HCT116 (cell line): ENCODE measurements at regions not wholly inside any gene's neighbourhood (a gene's known extent, or its start where the extent isn't known, plus 50 kb on each side); places are given as distances from the start of the nearest gene placed in this dataset.

Experiments
- ATAC-seq: fragments of 200-7000 bp; cut with Tn5 transposase; 2 replicates; pipeline ENCODE4 v1.9.1; 2020; ENCODE audit warnings: mild to moderate bottlenecking, moderate library complexity
- BruUV-seq: library from RNA; stranded (reverse); fragments of 400-500 nt; replicated peaks from 2 replicates; lab custom pipeline; 2021; lab: Mats Ljungman, UMichigan
- CTCF ChIA-PET: fragments of 300-600 bp; sonication (Branson Sonifier 250); formaldehyde crosslinking; loops from one replicate; lab custom pipeline; 2021; ENCODE audit warnings: antibody characterized with exemption; lab: Charles Lee
- POLR2A ChIA-PET: fragments of 300-600, 350-600 bp; sonication (Branson Sonifier 250); formaldehyde crosslinking; loops from one replicate; lab custom pipeline; 2021; ENCODE audit warnings: antibody characterized with exemption; lab: Charles Lee
- RAD21 ChIA-PET, 2 experiments: fragments of 300-600 bp; sonication (Branson Sonifier 250); formaldehyde crosslinking; loops; one replicate each; lab custom pipeline; 2023; ENCODE audit warnings: low total read pairs in 2 of 2; ENCODE audit not compliant: uncharacterized antibody in 2 of 2, unreplicated experiment in 2 of 2, low non-redundant PET in 1 of 2; lab: Charles Lee
- DNase-seq: peaks from one replicate; pipeline ENCODE4 v3.0.0-alpha.2; 2010; ENCODE audit warnings: low read depth, low spot score
- H2AFZ ChIP-seq: fragments of 200-600 bp; shearing (Covaris generic), sonication (generic); 2 replicates; pipeline ENCODE4 v1.6.1; 2017; ENCODE audit warnings: low read depth, mixed run types, mixed read lengths, antibody characterized with exemption, low read length; ENCODE audit not compliant: poor library complexity, severe bottlenecking
- H3K27ac ChIP-seq: 2 replicates; pipeline ENCODE4 v1.5.1; 2012; ENCODE audit warnings: low read depth, low read length
- H3K27me3 ChIP-seq: fragments of 200-600 bp; sonication (generic); 2 replicates; pipeline ENCODE4 v1.6.1; 2016; ENCODE audit warnings: mixed run types, low read length, mixed read lengths; ENCODE audit not compliant: insufficient read depth
- H3K36me3 ChIP-seq, 2 experiments: fragments of 200-500 bp in 1 of 2; fragments of 200-600 bp in 1 of 2; sonication (Bioruptor generic) in 1 of 2; sonication (generic) in 1 of 2; 2 replicates each; pipeline versions ENCODE4 v1.5.1 to v1.6.1; 2014 to 2016; ENCODE audit warnings: low read length in 2 of 2, inconsistent platforms in 1 of 2, mixed read lengths in 1 of 2, mixed run types in 1 of 2; ENCODE audit not compliant: insufficient read depth in 2 of 2, control insufficient read depth in 1 of 2
- H3K4me1 ChIP-seq, 2 experiments: fragments of 200-600 bp in 1 of 2; sonication (generic) in 1 of 2; 2 replicates each; pipeline versions ENCODE4 v1.5.1 to v1.6.1; 2012 to 2017; ENCODE audit warnings: low read length in 2 of 2, inconsistent platforms in 1 of 2, mild to moderate bottlenecking in 1 of 2, mixed read lengths in 1 of 2, mixed run types in 1 of 2, moderate library complexity in 1 of 2; ENCODE audit not compliant: insufficient read depth in 2 of 2, control insufficient read depth in 1 of 2
- H3K4me2 ChIP-seq: fragments of 200-600 bp; sonication (generic); 2 replicates; pipeline ENCODE4 v1.6.1; 2017; ENCODE audit warnings: mixed run types, low read length, mixed read lengths
- H3K4me3 ChIP-seq, 2 experiments: fragments of 200-600 bp in 1 of 2; sonication (generic) in 1 of 2; replicated peaks in 1 of 2; 2 replicates each; pipeline ENCODE4 v1.5.1; 2011 to 2016; ENCODE audit warnings: low read length in 2 of 2, control low read depth in 1 of 2, low read depth in 1 of 2, mild to moderate bottlenecking in 1 of 2, mixed read lengths in 1 of 2, mixed run types in 1 of 2
- H3K79me2 ChIP-seq: fragments of 200-600 bp; sonication (generic); 2 replicates; pipeline ENCODE4 v1.6.1; 2017; ENCODE audit warnings: mild to moderate bottlenecking, mixed run types, low read length, moderate library complexity, mixed read lengths; ENCODE audit not compliant: insufficient read depth
- H3K9ac ChIP-seq: fragments of 200-600 bp; sonication (generic); 2 replicates; pipeline ENCODE4 v1.6.1; 2016; ENCODE audit warnings: low read length, mixed read lengths
- H3K9me2 ChIP-seq: fragments of 200-600 bp; sonication (generic), shearing (Covaris generic); 2 replicates; pipeline ENCODE4 v1.6.1; 2017; ENCODE audit warnings: mixed run types, mild to moderate bottlenecking, moderate library complexity; ENCODE audit not compliant: insufficient read depth
- H3K9me3 ChIP-seq, 2 experiments: fragments of 200-500 bp in 1 of 2; fragments of 200-600 bp in 1 of 2; sonication (Bioruptor generic) in 1 of 2; sonication (generic) in 1 of 2; 2 replicates each; pipeline ENCODE4 v1.6.1; 2014 to 2017; ENCODE audit warnings: low read length in 2 of 2, mixed read lengths in 2 of 2, inconsistent platforms in 1 of 2, low read depth in 1 of 2, mild to moderate bottlenecking in 1 of 2, mixed run types in 1 of 2, moderate library complexity in 1 of 2; ENCODE audit not compliant: control insufficient read depth in 1 of 2, insufficient read depth in 1 of 2
- H4K20me1 ChIP-seq: fragments of 200-600 bp; sonication (generic), shearing (Covaris generic); 2 replicates; pipeline ENCODE4 v1.6.1; 2017; ENCODE audit warnings: mixed run types, mild to moderate bottlenecking, moderate library complexity; ENCODE audit not compliant: insufficient read depth
- CBX3 ChIP-seq: IDR thresholded peaks from 2 replicates; pipeline ENCODE4 v1.6.1; 2012; ENCODE audit warnings: low read depth
- CEBPB ChIP-seq: IDR thresholded peaks from 2 replicates; pipeline ENCODE4 v1.6.1; 2012; ENCODE audit warnings: low read depth
- ELF1 ChIP-seq: IDR thresholded peaks from 2 replicates; pipeline ENCODE4 v1.6.1; 2012; ENCODE audit warnings: low read depth, borderline replicate concordance
- EZH2phosphoT487 ChIP-seq: fragments of 200-600 bp; IDR thresholded peaks from 2 replicates; pipeline ENCODE4 v1.6.1; 2018; ENCODE audit warnings: antibody characterized with exemption, borderline replicate concordance
- FOSL1 ChIP-seq: IDR thresholded peaks from 2 replicates; pipeline ENCODE4 v1.6.1; 2012; ENCODE audit warnings: low read depth
- JUND ChIP-seq: IDR thresholded peaks from 2 replicates; pipeline ENCODE4 v1.6.1; 2012
- POLR2A ChIP-seq: IDR thresholded peaks from 2 replicates; pipeline ENCODE4 v1.7.0; 2011; ENCODE audit warnings: borderline replicate concordance; ENCODE audit not compliant: insufficient read depth, insufficient read length; ENCODE audit errors: extremely low read depth
- SIN3A ChIP-seq: IDR thresholded peaks from 2 replicates; pipeline ENCODE4 v1.6.1; 2012; ENCODE audit warnings: low read depth
- SP1 ChIP-seq: IDR thresholded peaks from 2 replicates; pipeline ENCODE4 v1.6.1; 2012; ENCODE audit warnings: low read depth
- SRF ChIP-seq: IDR thresholded peaks from 2 replicates; pipeline ENCODE4 v1.6.1; 2012; ENCODE audit warnings: low read depth
- YY1 ChIP-seq: IDR thresholded peaks from 2 replicates; pipeline ENCODE4 v1.6.1; 2011; ENCODE audit warnings: low read length, low read depth, moderate library complexity, mild to moderate bottlenecking; ENCODE audit not compliant: insufficient replicate concordance; ENCODE audit errors: extremely low read depth
- ZFX ChIP-seq: fragments of 450-650 bp; IDR thresholded peaks from 2 replicates; pipeline ENCODE4 v1.6.1; 2017
- ZNF274 ChIP-seq: fragments of 200-500 bp; sonication (Bioruptor generic); IDR thresholded peaks from 2 replicates; pipeline ENCODE4 v1.6.1; 2014; ENCODE audit warnings: mild to moderate bottlenecking, low read depth, low read length, inconsistent platforms
- intact Hi-C: fragments of 100-400 bp; cut with micrococcal nuclease; formaldehyde crosslinking; loops from 2 replicates; pipeline ENCODE4 v1.10.0; 2022
- TF ChIP-seq, protein P1 (sequence below): IDR thresholded peaks from 2 replicates; pipeline ENCODE4 v1.6.1; 2012
- TF ChIP-seq, protein P2 (sequence below), 3 experiments: fragments of 200-600 bp in 1 of 3; sonication (generic) in 1 of 3; IDR thresholded peaks in 2 of 3; conservative IDR thresholded peaks in 1 of 3; 2 replicates each; pipeline ENCODE4 v1.5.1; 2012 to 2017; ENCODE audit warnings: low read depth in 2 of 3, low read length in 2 of 3, antibody characterized with exemption in 1 of 3, borderline replicate concordance in 1 of 3, control low read depth in 1 of 3, mild to moderate bottlenecking in 1 of 3, mixed read lengths in 1 of 3, mixed run types in 1 of 3, moderate library complexity in 1 of 3; ENCODE audit not compliant: insufficient read depth in 1 of 3
- TF ChIP-seq, protein P3 (sequence below): IDR thresholded peaks from 2 replicates; pipeline ENCODE4 v1.6.1; 2011; ENCODE audit warnings: mild to moderate bottlenecking, low read length, moderate library complexity; ENCODE audit not compliant: insufficient replicate concordance; ENCODE audit errors: extremely low read depth
- TF ChIP-seq, protein P4 (sequence below): IDR thresholded peaks from 2 replicates; pipeline ENCODE4 v1.6.1; 2012

DNA sequence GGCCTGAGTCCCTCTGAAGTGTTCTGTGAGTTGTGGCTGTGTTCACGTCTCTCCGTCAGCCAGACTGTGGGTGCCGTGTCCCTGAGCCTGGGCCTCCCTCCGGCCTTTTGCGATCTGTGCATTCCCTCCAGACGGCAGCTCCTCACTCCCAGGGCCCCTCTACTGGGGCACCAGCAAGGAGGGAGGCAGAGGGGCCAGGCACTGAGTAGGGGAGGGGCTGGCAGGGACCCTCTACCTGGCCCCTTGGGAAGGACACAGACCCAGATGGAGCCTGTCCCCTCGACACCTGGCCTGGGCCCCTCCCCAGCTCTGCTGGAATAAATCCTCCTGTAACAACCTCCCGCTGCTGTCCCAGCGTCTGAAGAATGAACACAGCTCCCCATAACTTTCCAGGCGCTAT, 110.0 kb upstream of the NKX1-1 start:
- no peaks in the 10 kb centered on the region for H3K36me3 ChIP-seq
- no TSS peak for BruUV-seq
- ChIA-PET RAD21 (no interaction called here), POLR2A (no interaction called here), CTCF (no interaction called here)
- no peak overlapping the region for H3K4me3 ChIP-seq
- DNase-seq (no peak), ATAC-seq (no peak)
- no peaks in the 10 kb centered on the region for H3K27me3 ChIP-seq
- H4K20me1 ChIP-seq = no peaks in the 10 kb centered on the region
- H2AFZ ChIP-seq = no peak overlapping the region
- H3K9ac ChIP-seq = no peak overlapping the region
- no peaks in the 10 kb centered on the region for H3K9me2 ChIP-seq
- H3K79me2 ChIP-seq = no peaks in the 10 kb centered on the region
- TF ChIP-seq ZNF274 = no peak
- TF ChIP-seq JUND = no peak
- TF ChIP-seq CEBPB = no peak
- TF ChIP-seq, protein P1, sequence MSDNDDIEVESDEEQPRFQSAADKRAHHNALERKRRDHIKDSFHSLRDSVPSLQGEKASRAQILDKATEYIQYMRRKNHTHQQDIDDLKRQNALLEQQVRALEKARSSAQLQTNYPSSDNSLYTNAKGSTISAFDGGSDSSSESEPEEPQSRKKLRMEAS = no peak
- no peak for TF ChIP-seq YY1
- TF ChIP-seq SIN3A = no peak
- TF ChIP-seq, protein P2, sequence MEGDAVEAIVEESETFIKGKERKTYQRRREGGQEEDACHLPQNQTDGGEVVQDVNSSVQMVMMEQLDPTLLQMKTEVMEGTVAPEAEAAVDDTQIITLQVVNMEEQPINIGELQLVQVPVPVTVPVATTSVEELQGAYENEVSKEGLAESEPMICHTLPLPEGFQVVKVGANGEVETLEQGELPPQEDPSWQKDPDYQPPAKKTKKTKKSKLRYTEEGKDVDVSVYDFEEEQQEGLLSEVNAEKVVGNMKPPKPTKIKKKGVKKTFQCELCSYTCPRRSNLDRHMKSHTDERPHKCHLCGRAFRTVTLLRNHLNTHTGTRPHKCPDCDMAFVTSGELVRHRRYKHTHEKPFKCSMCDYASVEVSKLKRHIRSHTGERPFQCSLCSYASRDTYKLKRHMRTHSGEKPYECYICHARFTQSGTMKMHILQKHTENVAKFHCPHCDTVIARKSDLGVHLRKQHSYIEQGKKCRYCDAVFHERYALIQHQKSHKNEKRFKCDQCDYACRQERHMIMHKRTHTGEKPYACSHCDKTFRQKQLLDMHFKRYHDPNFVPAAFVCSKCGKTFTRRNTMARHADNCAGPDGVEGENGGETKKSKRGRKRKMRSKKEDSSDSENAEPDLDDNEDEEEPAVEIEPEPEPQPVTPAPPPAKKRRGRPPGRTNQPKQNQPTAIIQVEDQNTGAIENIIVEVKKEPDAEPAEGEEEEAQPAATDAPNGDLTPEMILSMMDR (IDR thresholded peaks at IDR 0.05 in 2 of 3, conservative IDR thresholded peaks at IDR 0.05 in 1 of 3; ENCODE audit: borderline replicate concordance in 1 of 3, insufficient read depth in 1 of 3, low read depth in 2 of 3, low read length in 2 of 3) = no peak
- TF ChIP-seq FOSL1 = no peak
- TF ChIP-seq, protein P3, sequence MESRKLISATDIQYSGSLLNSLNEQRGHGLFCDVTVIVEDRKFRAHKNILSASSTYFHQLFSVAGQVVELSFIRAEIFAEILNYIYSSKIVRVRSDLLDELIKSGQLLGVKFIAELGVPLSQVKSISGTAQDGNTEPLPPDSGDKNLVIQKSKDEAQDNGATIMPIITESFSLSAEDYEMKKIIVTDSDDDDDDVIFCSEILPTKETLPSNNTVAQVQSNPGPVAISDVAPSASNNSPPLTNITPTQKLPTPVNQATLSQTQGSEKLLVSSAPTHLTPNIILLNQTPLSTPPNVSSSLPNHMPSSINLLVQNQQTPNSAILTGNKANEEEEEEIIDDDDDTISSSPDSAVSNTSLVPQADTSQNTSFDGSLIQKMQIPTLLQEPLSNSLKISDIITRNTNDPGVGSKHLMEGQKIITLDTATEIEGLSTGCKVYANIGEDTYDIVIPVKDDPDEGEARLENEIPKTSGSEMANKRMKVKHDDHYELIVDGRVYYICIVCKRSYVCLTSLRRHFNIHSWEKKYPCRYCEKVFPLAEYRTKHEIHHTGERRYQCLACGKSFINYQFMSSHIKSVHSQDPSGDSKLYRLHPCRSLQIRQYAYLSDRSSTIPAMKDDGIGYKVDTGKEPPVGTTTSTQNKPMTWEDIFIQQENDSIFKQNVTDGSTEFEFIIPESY = no peak
- TF ChIP-seq SP1 = no peak
- no peak for TF ChIP-seq ZFX
- TF ChIP-seq, protein P4, sequence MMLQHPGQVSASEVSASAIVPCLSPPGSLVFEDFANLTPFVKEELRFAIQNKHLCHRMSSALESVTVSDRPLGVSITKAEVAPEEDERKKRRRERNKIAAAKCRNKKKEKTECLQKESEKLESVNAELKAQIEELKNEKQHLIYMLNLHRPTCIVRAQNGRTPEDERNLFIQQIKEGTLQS = no peak
- TF ChIP-seq POLR2A = no peak
- no peak for TF ChIP-seq SRF
- TF ChIP-seq EZH2phosphoT487 = no peak
- TF ChIP-seq ELF1 = no peak
- no peak for TF ChIP-seq CBX3
- no peak overlapping the region for H3K4me2 ChIP-seq
- H3K27ac ChIP-seq = no peak overlapping the region
- H3K4me1 ChIP-seq = peaks cover 3 to 19% of the 10 kb centered on the region in 2 experiments; a peak in 3 of 4 replicates
- no peaks in the 10 kb centered on the region for H3K9me3 ChIP-seq
- intact Hi-C loops = loop anchor here (10.0 kb wide), 1 partner anchor 161 kb away; no protein-coding TSS in a partner anchor
